Stomach (tissue), 4 donors: ENCODE measurements at regions not wholly inside any gene's neighbourhood (a gene's known extent, or its start where the extent isn't known, plus 50 kb on each side); places are given as distances from the start of the nearest gene placed in this dataset.

Experiments used
- POLR2A ChIP-seq, 4 donors: fragments of 450-650 bp; IDR thresholded peaks; one replicate each; pipeline ENCODE4 v1.6.1; 2016; ENCODE audit warnings: antibody characterized with exemption in 4 of 4, control low read depth in 2 of 4, mild to moderate bottlenecking in 1 of 4, moderate library complexity in 1 of 4
- POLR2AphosphoS5 ChIP-seq, 3 donors: sonication (generic); formaldehyde crosslinking; IDR thresholded peaks; one replicate each; pipeline ENCODE4 v1.6.1; 2016; ENCODE audit warnings: antibody characterized with exemption in 3 of 3
- TF ChIP-seq, protein P1 (sequence below), 7 experiments: fragments of 450-650 bp in 4 of 7; fragments of 200-600 bp in 3 of 7; sonication (generic) in 3 of 7; IDR thresholded peaks; one replicate each; pipeline ENCODE4 v1.5.1; 2016 to 2019; ENCODE audit warnings: antibody characterized with exemption in 7 of 7, control low read depth in 2 of 7, mild to moderate bottlenecking in 1 of 7

DNA sequence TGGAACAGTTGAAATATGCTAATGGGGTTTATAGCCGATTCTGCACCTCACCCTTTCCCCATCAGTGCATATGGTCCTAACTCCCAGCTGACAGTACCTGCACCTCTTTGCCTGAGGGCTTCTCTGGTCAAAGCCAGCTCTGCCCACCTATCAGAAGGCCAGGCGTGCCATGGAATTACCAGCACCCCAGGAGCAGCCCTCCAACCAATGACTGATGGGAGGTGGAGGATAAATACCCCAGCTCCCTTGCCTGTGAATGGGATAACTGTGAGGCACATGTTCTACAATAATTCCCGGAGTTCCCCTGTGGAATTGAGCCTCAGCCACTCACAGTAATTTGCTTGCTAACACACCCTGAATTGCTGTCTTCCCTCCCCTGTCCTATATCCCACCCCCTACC lies 572.0 kb downstream of the BCOR start:
- no peak for TF ChIP-seq POLR2AphosphoS5 (IDR thresholded peaks at IDR 0.05)
- TF ChIP-seq, protein P1, sequence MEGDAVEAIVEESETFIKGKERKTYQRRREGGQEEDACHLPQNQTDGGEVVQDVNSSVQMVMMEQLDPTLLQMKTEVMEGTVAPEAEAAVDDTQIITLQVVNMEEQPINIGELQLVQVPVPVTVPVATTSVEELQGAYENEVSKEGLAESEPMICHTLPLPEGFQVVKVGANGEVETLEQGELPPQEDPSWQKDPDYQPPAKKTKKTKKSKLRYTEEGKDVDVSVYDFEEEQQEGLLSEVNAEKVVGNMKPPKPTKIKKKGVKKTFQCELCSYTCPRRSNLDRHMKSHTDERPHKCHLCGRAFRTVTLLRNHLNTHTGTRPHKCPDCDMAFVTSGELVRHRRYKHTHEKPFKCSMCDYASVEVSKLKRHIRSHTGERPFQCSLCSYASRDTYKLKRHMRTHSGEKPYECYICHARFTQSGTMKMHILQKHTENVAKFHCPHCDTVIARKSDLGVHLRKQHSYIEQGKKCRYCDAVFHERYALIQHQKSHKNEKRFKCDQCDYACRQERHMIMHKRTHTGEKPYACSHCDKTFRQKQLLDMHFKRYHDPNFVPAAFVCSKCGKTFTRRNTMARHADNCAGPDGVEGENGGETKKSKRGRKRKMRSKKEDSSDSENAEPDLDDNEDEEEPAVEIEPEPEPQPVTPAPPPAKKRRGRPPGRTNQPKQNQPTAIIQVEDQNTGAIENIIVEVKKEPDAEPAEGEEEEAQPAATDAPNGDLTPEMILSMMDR (IDR thresholded peaks at IDR 0.05): no peak
- no peak for TF ChIP-seq POLR2A (IDR thresholded peaks at IDR 0.05)
